ENCODE measurements at regions not wholly inside any gene's neighbourhood (a gene's known extent, or its start where the extent isn't known, plus 50 kb on each side); places are given as distances from the start of the nearest gene placed in this dataset.
"Not testable (repeated sequence)": the region's sequence is repeated elsewhere in the genome, so short reads cannot be mapped to it uniquely, and the experiment has no call there.

- no peak for FAIRE-seq
- no peak for DNase-seq (ENCODE audit: insufficient read length, low spot score)
Measured at GRCh38 chr7:12826079-12826478, 138.6 kb downstream of the ARL4A start.

GRCh38 chr7:12827219-12827821, 139.9 kb downstream of the ARL4A start:
- DNase-seq (ENCODE audit: insufficient read length, low spot score) (no peak), FAIRE-seq (no peak)

GRCh38 chr7:12827920-12828319, 140.5 kb downstream of the ARL4A start:
- no peak for DNase-seq (ENCODE audit: insufficient read length, low spot score)
- FAIRE-seq = no peak

GRCh38 chr7:12831024-12831423, 143.6 kb downstream of the ARL4A start:
- FAIRE-seq (no peak), DNase-seq (ENCODE audit: insufficient read length, low spot score) (no peak)

- DNase-seq (ENCODE audit: insufficient read length, low spot score) (no peak), FAIRE-seq (no peak)
Measured at GRCh38 chr7:12833829-12834228, 146.4 kb downstream of the ARL4A start.

- DNase-seq (ENCODE audit: insufficient read length, low spot score) (no peak), FAIRE-seq (no peak)
Measured at GRCh38 chr7:12834782-12835181, 147.3 kb downstream of the ARL4A start.

GRCh38 chr7:12839508-12840153, 152.2 kb downstream of the ARL4A start:
- FAIRE-seq = no peak
- no peak for DNase-seq (ENCODE audit: insufficient read length, low spot score)

GRCh38 chr7:12844732-12845131, 157.3 kb downstream of the ARL4A start:
- not testable (repeated sequence) for FAIRE-seq

GRCh38 chr7:12847001-12847400, 159.6 kb downstream of the ARL4A start:
- no peak for DNase-seq (ENCODE audit: insufficient read length, low spot score)
- FAIRE-seq = no peak

More at GRCh38 chr7:12844732-12845131, 157.3 kb downstream of the ARL4A start:
- DNase-seq (ENCODE audit: insufficient read length, low spot score) = not testable (repeated sequence)

- DNase-seq (ENCODE audit: insufficient read length, low spot score) (no peak), FAIRE-seq (no peak)
Measured at GRCh38 chr7:12851142-12851541, 163.7 kb downstream of the ARL4A start.

GRCh38 chr7:12851841-12852240, 164.4 kb downstream of the ARL4A start:
- no peak for DNase-seq (ENCODE audit: insufficient read length, low spot score)
- no peak for FAIRE-seq

- no peak for DNase-seq (ENCODE audit: insufficient read length, low spot score)
- no peak for FAIRE-seq
Measured at GRCh38 chr7:12855036-12855435, 167.6 kb downstream of the ARL4A start.

GRCh38 chr7:12859761-12860160, 172.3 kb downstream of the ARL4A start:
- FAIRE-seq (no peak), DNase-seq (ENCODE audit: insufficient read length, low spot score) (no peak)

GRCh38 chr7:12861070-12861469, 173.6 kb downstream of the ARL4A start:
- FAIRE-seq (no peak), DNase-seq (ENCODE audit: insufficient read length, low spot score) (no peak)

GRCh38 chr7:12862146-12862545, 174.7 kb downstream of the ARL4A start:
- FAIRE-seq (no peak), DNase-seq (ENCODE audit: insufficient read length, low spot score) (no peak)

- no peak for FAIRE-seq
- no peak for DNase-seq (ENCODE audit: insufficient read length, low spot score)
Measured at GRCh38 chr7:12864470-12865046, 177.1 kb downstream of the ARL4A start.

- DNase-seq (ENCODE audit: insufficient read length, low spot score) = no peak
- FAIRE-seq = no peak
Measured at GRCh38 chr7:12865593-12865992, 178.2 kb downstream of the ARL4A start.

GRCh38 chr7:12866207-12866606, 178.8 kb downstream of the ARL4A start:
- FAIRE-seq (no peak), DNase-seq (ENCODE audit: insufficient read length, low spot score) (no peak)

GRCh38 chr7:12868027-12868426, 180.6 kb downstream of the ARL4A start:
- FAIRE-seq (no peak), DNase-seq (ENCODE audit: insufficient read length, low spot score) (no peak)

GRCh38 chr7:12870219-12870618, 182.8 kb downstream of the ARL4A start:
- DNase-seq (ENCODE audit: insufficient read length, low spot score) = no peak
- FAIRE-seq = no peak

GRCh38 chr7:12872487-12872886, 185.1 kb downstream of the ARL4A start:
- FAIRE-seq (no peak), DNase-seq (ENCODE audit: insufficient read length, low spot score) (no peak)

- DNase-seq (ENCODE audit: insufficient read length, low spot score) (no peak), FAIRE-seq (no peak)
Measured at GRCh38 chr7:12873571-12873970, 186.1 kb downstream of the ARL4A start.

Measured in HTR-8/SVneo (cell line).